ENCODE measurements at regions not wholly inside any gene's neighbourhood (a gene's known extent, or its start where the extent isn't known, plus 50 kb on each side); places are given as distances from the start of the nearest gene placed in this dataset.

DNA sequence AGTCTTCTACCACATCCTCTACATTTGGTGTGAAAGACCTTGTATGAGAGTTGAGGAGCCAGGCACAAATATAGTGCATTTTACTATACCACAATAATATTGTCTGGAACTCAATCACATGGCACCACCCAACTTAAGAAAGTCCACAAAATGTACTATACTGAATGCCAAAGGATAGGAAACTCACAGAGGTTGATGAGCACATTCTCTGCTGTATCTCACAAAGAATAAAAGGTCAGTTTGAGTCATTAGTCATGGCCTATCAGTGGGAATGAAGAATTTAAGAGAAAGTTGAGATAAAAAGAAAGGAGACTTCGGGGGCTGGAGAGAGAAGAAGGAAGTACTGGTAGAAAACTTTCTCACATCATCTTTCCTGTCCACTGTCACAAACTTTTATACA is 134.3 kb downstream of the RDH14 start:
- H3K27me3 ChIP-seq (ENCODE audit: low read length) = no peaks in the 10 kb centered on the region
- no peaks in the 10 kb centered on the region for H3K9me2 ChIP-seq (replicated peaks; ENCODE audit: insufficient read depth, low read length)
- H3K4me3 ChIP-seq (ENCODE audit: insufficient read depth, low read length, poor library complexity, severe bottlenecking) = no peak overlapping the region
- H4K20me1 ChIP-seq (ENCODE audit: low read depth, low read length) = no peaks in the 10 kb centered on the region
- H3K9ac ChIP-seq (ENCODE audit: low read length) = no peak overlapping the region
- H3K27ac ChIP-seq (ENCODE audit: low read depth, low read length) = no peak overlapping the region
- H3K36me3 ChIP-seq (ENCODE audit: low read length) = no peaks in the 10 kb centered on the region
- TF ChIP-seq EZH2phosphoT487 (conservative IDR thresholded peaks at IDR 0.05; ENCODE audit: low read length) = no peak
- TF ChIP-seq, protein P1, sequence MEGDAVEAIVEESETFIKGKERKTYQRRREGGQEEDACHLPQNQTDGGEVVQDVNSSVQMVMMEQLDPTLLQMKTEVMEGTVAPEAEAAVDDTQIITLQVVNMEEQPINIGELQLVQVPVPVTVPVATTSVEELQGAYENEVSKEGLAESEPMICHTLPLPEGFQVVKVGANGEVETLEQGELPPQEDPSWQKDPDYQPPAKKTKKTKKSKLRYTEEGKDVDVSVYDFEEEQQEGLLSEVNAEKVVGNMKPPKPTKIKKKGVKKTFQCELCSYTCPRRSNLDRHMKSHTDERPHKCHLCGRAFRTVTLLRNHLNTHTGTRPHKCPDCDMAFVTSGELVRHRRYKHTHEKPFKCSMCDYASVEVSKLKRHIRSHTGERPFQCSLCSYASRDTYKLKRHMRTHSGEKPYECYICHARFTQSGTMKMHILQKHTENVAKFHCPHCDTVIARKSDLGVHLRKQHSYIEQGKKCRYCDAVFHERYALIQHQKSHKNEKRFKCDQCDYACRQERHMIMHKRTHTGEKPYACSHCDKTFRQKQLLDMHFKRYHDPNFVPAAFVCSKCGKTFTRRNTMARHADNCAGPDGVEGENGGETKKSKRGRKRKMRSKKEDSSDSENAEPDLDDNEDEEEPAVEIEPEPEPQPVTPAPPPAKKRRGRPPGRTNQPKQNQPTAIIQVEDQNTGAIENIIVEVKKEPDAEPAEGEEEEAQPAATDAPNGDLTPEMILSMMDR (IDR thresholded peaks at IDR 0.05; ENCODE audit: insufficient read depth, low read length, poor library complexity, severe bottlenecking) = no peak
- no peak overlapping the region for H3K4me2 ChIP-seq (ENCODE audit: low read depth, low read length, poor library complexity, severe bottlenecking)
- H3F3A ChIP-seq (ENCODE audit: insufficient read depth) = no peaks in the 10 kb centered on the region
- H2AFZ ChIP-seq (ENCODE audit: low read depth, low read length, severe bottlenecking) = no peak overlapping the region
- no peaks in the 10 kb centered on the region for H3K9me3 ChIP-seq (ENCODE audit: insufficient read depth, low read length)
- H3K79me2 ChIP-seq (ENCODE audit: insufficient read depth, low read length) = no peaks in the 10 kb centered on the region

DNA sequence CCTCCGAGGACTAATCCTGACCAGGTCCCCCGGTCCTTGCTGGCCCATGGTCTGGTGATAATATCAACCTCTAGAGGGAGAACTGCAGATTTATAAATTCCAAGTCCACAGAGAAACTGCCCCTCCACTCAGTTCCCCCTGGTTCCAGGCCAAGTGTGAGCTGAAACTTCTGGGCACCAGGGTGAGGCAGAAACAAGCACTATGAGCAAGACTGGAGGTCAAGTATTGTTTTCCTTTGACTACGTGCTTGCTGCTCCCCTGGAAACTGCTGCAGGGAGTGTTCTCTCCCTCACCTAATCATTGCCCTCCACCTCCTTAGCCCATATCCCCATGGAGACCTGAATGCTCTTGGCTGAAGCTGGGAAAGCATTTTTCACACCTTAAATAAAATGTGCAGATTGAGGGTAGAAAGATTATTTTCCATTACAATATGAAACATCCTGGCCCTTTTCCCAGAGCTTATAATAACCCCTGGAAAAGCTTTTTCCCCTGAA is 135.2 kb downstream of the RDH14 start:
- H3K4me2 ChIP-seq (ENCODE audit: low read depth, low read length, poor library complexity, severe bottlenecking) = no peak overlapping the region
- no peaks in the 10 kb centered on the region for H3K36me3 ChIP-seq (ENCODE audit: low read length)
- H3K27ac ChIP-seq (ENCODE audit: low read depth, low read length) = no peak overlapping the region
- no peaks in the 10 kb centered on the region for H3F3A ChIP-seq (ENCODE audit: insufficient read depth)
- H3K9ac ChIP-seq (ENCODE audit: low read length) = no peak overlapping the region
- no peak overlapping the region for H2AFZ ChIP-seq (ENCODE audit: low read depth, low read length, severe bottlenecking)
- no peaks in the 10 kb centered on the region for H4K20me1 ChIP-seq (ENCODE audit: low read depth, low read length)
- no peak overlapping the region for H3K4me3 ChIP-seq (ENCODE audit: insufficient read depth, low read length, poor library complexity, severe bottlenecking)
- H3K79me2 ChIP-seq (ENCODE audit: insufficient read depth, low read length) = no peaks in the 10 kb centered on the region
- no peaks in the 10 kb centered on the region for H3K9me3 ChIP-seq (ENCODE audit: insufficient read depth, low read length)
- no peaks in the 10 kb centered on the region for H3K27me3 ChIP-seq (ENCODE audit: low read length)
- no peak for TF ChIP-seq EZH2phosphoT487 (conservative IDR thresholded peaks at IDR 0.05; ENCODE audit: low read length)
- TF ChIP-seq, protein P1 (IDR thresholded peaks at IDR 0.05; ENCODE audit: insufficient read depth, low read length, poor library complexity, severe bottlenecking) = no peak
- no peaks in the 10 kb centered on the region for H3K9me2 ChIP-seq (replicated peaks; ENCODE audit: insufficient read depth, low read length)

DNA sequence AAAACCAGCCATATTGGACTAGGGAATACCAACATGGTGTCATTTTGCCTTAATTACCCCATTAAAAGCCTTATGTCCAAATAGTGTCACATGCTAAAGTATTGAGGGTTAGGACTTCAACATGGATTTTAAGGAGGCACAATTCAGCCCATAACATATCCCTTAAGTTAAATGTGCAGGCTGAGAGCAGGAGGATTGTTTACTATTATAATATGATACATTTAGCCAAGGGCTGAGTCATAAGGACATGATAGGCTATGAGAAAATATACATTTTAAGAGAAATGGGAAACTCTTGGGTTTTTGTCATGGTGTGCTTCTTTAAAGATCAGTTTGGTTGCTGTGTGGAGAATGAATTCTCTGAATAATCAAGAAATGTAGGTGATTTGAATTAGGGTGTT is 136.8 kb downstream of the RDH14 start:
- Histone ChIP-seq H3F3A (ENCODE audit: insufficient read depth) (no peaks in the 10 kb centered on the region), H3K4me3 (ENCODE audit: insufficient read depth, low read length, poor library complexity, severe bottlenecking) (no peak overlapping the region), H4K20me1 (ENCODE audit: low read depth, low read length) (no peaks in the 10 kb centered on the region), H3K9ac (ENCODE audit: low read length) (no peak overlapping the region), H3K9me2 (replicated peaks; ENCODE audit: insufficient read depth, low read length) (no peaks in the 10 kb centered on the region), H3K4me2 (ENCODE audit: low read depth, low read length, poor library complexity, severe bottlenecking) (no peak overlapping the region), H2AFZ (ENCODE audit: low read depth, low read length, severe bottlenecking) (no peak overlapping the region), H3K79me2 (ENCODE audit: insufficient read depth, low read length) (no peaks in the 10 kb centered on the region), H3K9me3 (ENCODE audit: insufficient read depth, low read length) (no peaks in the 10 kb centered on the region), H3K27me3 (ENCODE audit: low read length) (no peaks in the 10 kb centered on the region), H3K36me3 (ENCODE audit: low read length) (no peaks in the 10 kb centered on the region), H3K27ac (ENCODE audit: low read depth, low read length) (no peak overlapping the region)
- no peak for TF ChIP-seq EZH2phosphoT487 (conservative IDR thresholded peaks at IDR 0.05; ENCODE audit: low read length)
- TF ChIP-seq, protein P1 (IDR thresholded peaks at IDR 0.05; ENCODE audit: insufficient read depth, low read length, poor library complexity, severe bottlenecking) = no peak
